MM.1S (cell line): ENCODE measurements at regions not wholly inside any gene's neighbourhood (a gene's known extent, or its start where the extent isn't known, plus 50 kb on each side); places are given as distances from the start of the nearest gene placed in this dataset.

ENCODE experiments used
- DNase-seq: peaks from one replicate; pipeline ENCODE4 v3.0.0-alpha.2; 2015
- H2AFZ ChIP-seq: fragments of 300-600 bp; sonication (generic); 2 replicates; pipeline ENCODE4 v1.6.0; 2016; ENCODE audit warnings: antibody characterized with exemption, low read length
- H3F3A ChIP-seq: fragments of 300-600 bp; sonication (generic); 2 replicates; pipeline ENCODE4 v1.6.1; 2016; ENCODE audit warnings: mild to moderate bottlenecking, antibody characterized with exemption, low read length, moderate library complexity, mixed read lengths; ENCODE audit not compliant: insufficient read depth
- H3K27ac ChIP-seq: fragments of 300-600 bp; sonication (generic); 2 replicates; pipeline ENCODE4 v1.5.1; 2016; ENCODE audit warnings: mild to moderate bottlenecking, low read length
- H3K27me3 ChIP-seq: fragments of 300-600 bp; sonication (generic); replicated peaks from 2 replicates; pipeline ENCODE4 v1.6.0; 2016; ENCODE audit warnings: low read length; ENCODE audit not compliant: insufficient read depth
- H3K36me3 ChIP-seq: fragments of 300-600 bp; sonication (generic); replicated peaks from 2 replicates; pipeline ENCODE4 v1.6.1; 2016; ENCODE audit warnings: mild to moderate bottlenecking, low read length, mixed read lengths; ENCODE audit not compliant: insufficient read depth
- H3K4me1 ChIP-seq: fragments of 300-600 bp; sonication (generic); 2 replicates; pipeline ENCODE4 v1.6.1; 2016; ENCODE audit warnings: low read length, mixed read lengths
- H3K4me2 ChIP-seq: fragments of 300-600 bp; sonication (generic); 2 replicates; pipeline ENCODE4 v1.6.0; 2016; ENCODE audit warnings: low read depth, low read length
- H3K4me3 ChIP-seq: fragments of 300-600 bp; sonication (generic); 2 replicates; pipeline ENCODE4 v1.5.1; 2016; ENCODE audit warnings: low read length, mixed read lengths
- H3K79me2 ChIP-seq: fragments of 300-600 bp; sonication (generic); 2 replicates; pipeline ENCODE4 v1.6.1; 2016; ENCODE audit warnings: mixed run types, low read length, mixed read lengths
- H3K9ac ChIP-seq: fragments of 300-600 bp; sonication (generic); 2 replicates; pipeline ENCODE4 v1.6.1; 2016; ENCODE audit warnings: low read length, mixed read lengths
- H3K9me2 ChIP-seq: fragments of 300-600 bp; sonication (generic); replicated peaks from 2 replicates; pipeline ENCODE4 v1.6.1; 2016; ENCODE audit warnings: mild to moderate bottlenecking, low read length, mixed read lengths; ENCODE audit not compliant: insufficient read depth
- H3K9me3 ChIP-seq: fragments of 300-600 bp; sonication (generic); replicated peaks from 2 replicates; pipeline ENCODE4 v1.6.1; 2016; ENCODE audit warnings: mild to moderate bottlenecking, low read length, mixed read lengths; ENCODE audit not compliant: insufficient read depth
- H4K20me1 ChIP-seq: fragments of 300-600 bp; sonication (generic); 2 replicates; pipeline ENCODE4 v1.6.1; 2016; ENCODE audit warnings: mild to moderate bottlenecking, low read length, moderate library complexity, mixed read lengths; ENCODE audit not compliant: insufficient read depth
- CTCF ChIP-seq: fragments of 300-600 bp; sonication (generic); IDR thresholded peaks from 2 replicates; pipeline ENCODE4 v1.5.1; 2016; ENCODE audit warnings: antibody characterized with exemption, low read length, mixed read lengths
- EZH2 ChIP-seq: fragments of 300-600 bp; sonication (generic); optimal IDR thresholded peaks from 2 replicates; pipeline ENCODE3; 2017; ENCODE audit warnings: low read depth, mild to moderate bottlenecking, antibody characterized with exemption, low read length, mixed read lengths
- EZH2phosphoT487 ChIP-seq: fragments of 300-600 bp; sonication (generic); IDR thresholded peaks from 2 replicates; pipeline ENCODE4 v1.6.1; 2018; ENCODE audit warnings: antibody characterized with exemption, low read length

- Histone ChIP-seq H3K4me1 (peaks cover 9% of the 10 kb centered on the region; the same call in 1 of the 2 replicates), H3K9me2 (no peaks in the 10 kb centered on the region), H3K27me3 (no peaks in the 10 kb centered on the region), H3K9me3 (no peaks in the 10 kb centered on the region), H2AFZ (no peak overlapping the region), H3K9ac (no peak overlapping the region), H3K27ac (no peak overlapping the region), H3K4me2 (no peak overlapping the region), H4K20me1 (no peaks in the 10 kb centered on the region), H3K79me2 (no peaks in the 10 kb centered on the region), H3F3A (no peaks in the 10 kb centered on the region), H3K36me3 (no peaks in the 10 kb centered on the region), H3K4me3 (no peak overlapping the region)
- DNase-seq: no peak
- TF ChIP-seq EZH2 (no peak), CTCF (no peak), EZH2phosphoT487 (no peak)
These were observed 148.3 kb downstream of the SEC61B start for GRCh38 chr9:99370376-99370775.

DNA sequence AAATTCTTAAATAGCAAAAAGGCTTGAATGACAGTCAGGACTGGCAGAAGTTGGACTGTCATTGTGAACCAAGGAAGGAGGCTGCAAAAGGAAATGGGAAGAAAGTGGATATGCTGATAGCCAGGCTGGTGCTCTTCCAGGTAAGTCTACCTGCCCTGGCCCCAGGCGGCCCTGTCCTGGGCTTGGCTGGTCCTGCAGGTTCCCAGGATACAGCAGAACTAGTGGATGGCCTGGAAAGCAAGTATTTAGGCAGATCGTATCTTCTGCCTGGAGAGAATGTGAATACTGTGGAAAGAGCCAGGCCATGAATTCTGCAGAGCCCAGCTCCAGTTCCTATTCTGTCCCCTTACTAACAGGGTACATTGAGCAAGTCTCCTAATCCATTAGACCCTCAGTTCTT is 149.3 kb downstream of the SEC61B start:
- Histone ChIP-seq H3K4me2 (no peak overlapping the region), H3K27ac (no peak overlapping the region), H3K27me3 (no peaks in the 10 kb centered on the region), H3K4me1 (peaks cover 9% of the 10 kb centered on the region; the same call in 1 of the 2 replicates), H4K20me1 (no peaks in the 10 kb centered on the region), H3K9ac (no peak overlapping the region), H3K9me2 (no peaks in the 10 kb centered on the region), H3K9me3 (no peaks in the 10 kb centered on the region), H3K4me3 (no peak overlapping the region), H3F3A (no peaks in the 10 kb centered on the region), H2AFZ (no peak overlapping the region), H3K79me2 (no peaks in the 10 kb centered on the region), H3K36me3 (no peaks in the 10 kb centered on the region)
- DNase-seq: no peak
- TF ChIP-seq EZH2phosphoT487: no peak
- TF ChIP-seq CTCF: no peak
- no peak for TF ChIP-seq EZH2

DNA sequence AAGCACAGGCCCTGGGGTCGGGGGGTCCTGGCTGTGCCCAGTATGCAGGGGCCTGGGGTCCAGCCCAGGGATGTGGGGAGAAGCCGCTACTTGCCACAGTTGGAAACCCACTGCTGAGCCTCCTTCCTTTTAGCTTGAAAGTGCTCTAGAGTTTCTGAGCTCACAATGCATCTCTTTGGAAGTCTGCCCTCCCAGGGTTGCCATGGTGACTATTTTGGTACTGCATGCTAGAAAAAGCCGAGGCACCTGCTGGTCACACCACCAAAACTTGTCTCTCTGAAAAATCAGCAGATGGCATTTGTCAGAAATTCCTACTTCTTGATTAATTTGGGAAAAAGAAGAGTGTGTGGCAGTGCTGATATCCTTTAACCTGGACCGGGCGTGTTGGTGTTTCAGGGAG is 151.8 kb downstream of the SEC61B start:
- Histone ChIP-seq H3K9me2 (no peaks in the 10 kb centered on the region), H3K79me2 (no peaks in the 10 kb centered on the region), H4K20me1 (no peaks in the 10 kb centered on the region), H3K4me3 (no peak overlapping the region), H3F3A (no peaks in the 10 kb centered on the region), H3K27me3 (no peaks in the 10 kb centered on the region), H3K9me3 (no peaks in the 10 kb centered on the region), H3K4me1 (no peaks in the 10 kb centered on the region), H2AFZ (no peak overlapping the region), H3K36me3 (no peaks in the 10 kb centered on the region), H3K4me2 (no peak overlapping the region), H3K27ac (no peak overlapping the region), H3K9ac (no peak overlapping the region)
- TF ChIP-seq EZH2 (no peak), CTCF (no peak), EZH2phosphoT487 (no peak)
- DNase-seq: no peak

GRCh38 chr9:99374793-99375192 is 152.7 kb downstream of the SEC61B start:
- Histone ChIP-seq H3K79me2 (no peaks in the 10 kb centered on the region), H3K27ac (no peak overlapping the region), H3K9me3 (no peaks in the 10 kb centered on the region), H3K27me3 (no peaks in the 10 kb centered on the region), H3K4me2 (no peak overlapping the region), H3K36me3 (no peaks in the 10 kb centered on the region), H2AFZ (no peak overlapping the region), H3K9me2 (no peaks in the 10 kb centered on the region), H3K4me1 (no peaks in the 10 kb centered on the region), H4K20me1 (no peaks in the 10 kb centered on the region), H3K9ac (no peak overlapping the region), H3F3A (no peaks in the 10 kb centered on the region), H3K4me3 (no peak overlapping the region)
- DNase-seq: no peak
- TF ChIP-seq EZH2: no peak
- no peak for TF ChIP-seq CTCF
- no peak for TF ChIP-seq EZH2phosphoT487
